HPDE6-E6E7 (cell line): ENCODE measurements at regions not wholly inside any gene's neighbourhood (a gene's known extent, or its start where the extent isn't known, plus 50 kb on each side); places are given as distances from the start of the nearest gene placed in this dataset.

Experiments used
- DNase-seq: peaks from one replicate; pipeline ENCODE4 v3.0.0; 2011; ENCODE audit warnings: missing footprints; ENCODE audit errors: extremely low spot score

DNA sequence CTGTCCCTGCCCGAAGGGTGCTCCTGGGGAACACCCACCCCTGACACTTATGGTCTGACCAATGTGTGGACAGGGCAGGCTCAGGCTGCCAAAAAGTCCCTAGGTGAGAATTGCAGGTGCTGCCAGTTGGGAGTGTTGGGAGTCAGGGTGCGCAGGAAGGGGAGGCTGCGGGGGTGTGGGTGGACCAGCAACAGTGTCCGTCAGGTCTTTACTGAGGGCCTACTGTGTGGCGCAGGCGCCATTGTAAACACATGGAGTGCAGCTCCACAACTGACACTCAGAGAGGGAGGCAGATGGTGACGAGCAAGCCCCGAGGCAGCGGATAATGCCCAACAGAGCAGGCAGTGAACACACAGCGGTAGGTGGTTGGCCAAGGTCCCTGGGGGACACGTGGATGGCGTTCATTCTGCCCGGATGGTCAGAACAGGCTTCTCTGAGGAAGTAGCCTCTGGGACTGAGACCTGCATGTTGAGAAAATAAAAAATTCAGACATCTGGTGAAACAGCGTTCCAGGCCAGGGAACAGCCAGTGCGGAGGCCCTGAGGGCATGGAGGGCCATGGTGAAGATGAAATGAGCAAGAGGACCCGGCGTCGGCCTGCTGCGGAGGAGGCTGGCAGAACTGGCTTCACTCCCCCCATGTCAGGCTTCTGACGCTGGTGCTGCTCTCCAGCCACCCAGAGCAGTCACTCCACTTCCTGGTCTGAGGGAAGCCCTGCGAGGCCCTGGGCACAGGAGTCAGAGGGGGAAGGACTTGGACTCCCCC, 136.2 kb upstream of the ZBTB40 start:
- DNase-seq, result no peak

DNA sequence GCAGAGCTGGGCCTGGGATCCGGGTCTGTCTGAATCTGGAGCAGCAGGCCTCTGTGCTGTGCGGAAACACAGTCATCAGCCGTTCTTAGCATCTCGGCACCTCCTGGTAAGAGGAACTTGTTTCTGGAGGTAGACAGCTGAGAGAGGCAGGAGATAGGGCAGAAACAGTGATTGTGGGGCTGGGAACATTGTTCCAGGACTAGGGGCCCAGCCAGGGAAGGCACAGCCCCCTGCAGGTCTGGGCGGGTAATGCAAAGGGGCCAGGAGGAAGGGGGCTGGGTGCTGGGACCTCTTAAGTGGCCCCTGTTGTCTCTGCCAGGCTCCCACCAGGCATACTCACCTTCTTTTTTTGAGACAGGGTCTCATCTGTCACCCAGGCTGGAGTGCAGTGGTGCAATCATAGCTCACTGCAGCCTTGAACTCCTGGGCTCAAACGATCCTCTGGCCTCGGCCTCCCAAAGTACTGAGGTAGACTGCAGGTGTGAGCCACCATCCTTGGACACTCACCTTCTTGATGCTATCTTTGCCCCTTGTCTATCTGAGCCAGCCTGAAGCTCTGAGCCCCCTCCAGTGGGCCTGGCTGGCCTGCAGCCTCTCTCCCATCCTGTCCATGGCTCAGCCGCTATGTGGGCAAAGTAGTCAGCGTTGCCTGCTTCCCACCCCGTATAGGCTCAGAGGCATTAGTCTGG, 134.3 kb upstream of the ZBTB40 start:
- no peak for DNase-seq

DNA sequence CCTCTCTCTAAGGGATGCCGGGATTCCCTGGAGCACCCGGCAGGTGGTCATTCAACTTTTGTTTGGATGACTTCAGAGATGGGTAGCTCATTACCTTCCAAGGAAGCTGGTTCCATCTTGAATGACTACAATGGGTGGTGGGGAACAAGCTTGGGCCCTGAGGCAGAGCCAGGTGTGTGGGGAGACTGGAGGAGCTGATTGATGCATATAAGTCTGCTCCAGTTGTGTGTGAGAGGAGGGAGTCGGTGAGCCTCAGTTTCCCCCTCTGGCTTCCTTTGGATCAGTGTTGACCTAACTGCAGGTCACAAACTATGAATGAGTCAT, 133.8 kb upstream of the ZBTB40 start:
- no peak for DNase-seq

DNA sequence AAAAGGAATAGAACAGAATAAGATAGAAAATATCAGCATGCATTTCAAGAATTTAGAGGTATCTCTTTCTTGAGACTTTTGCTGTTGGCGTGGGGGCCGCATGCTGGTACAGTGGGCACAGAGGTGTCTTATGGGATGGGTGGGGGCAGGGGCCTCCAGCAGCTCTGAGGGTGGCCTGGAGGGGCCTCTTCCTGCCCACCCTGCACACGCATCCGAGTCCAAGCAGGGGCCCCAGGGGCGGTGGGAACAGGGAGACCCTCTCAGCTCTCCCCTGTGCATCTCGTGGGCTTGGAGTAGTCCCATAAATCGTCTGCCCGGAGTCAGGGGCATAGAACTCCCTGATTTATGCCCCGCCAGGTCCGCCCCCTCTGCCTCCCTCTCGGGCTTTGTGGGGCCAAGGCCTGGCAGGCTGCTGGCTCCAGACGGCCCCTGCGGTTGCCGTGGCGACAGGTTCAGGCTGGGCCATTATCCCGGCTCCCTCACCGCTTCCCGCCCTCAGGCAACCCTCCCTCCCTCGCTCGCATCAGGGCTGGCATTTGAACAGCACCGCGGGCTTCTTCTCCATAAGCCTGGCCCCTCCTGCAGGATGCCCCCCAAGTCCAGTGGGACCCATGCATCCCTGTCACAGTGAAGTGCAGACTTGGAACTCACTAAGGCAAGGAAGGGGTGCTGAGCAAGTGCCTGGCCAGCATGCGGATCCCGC, 133.2 kb upstream of the ZBTB40 start:
- no peak for DNase-seq

DNA sequence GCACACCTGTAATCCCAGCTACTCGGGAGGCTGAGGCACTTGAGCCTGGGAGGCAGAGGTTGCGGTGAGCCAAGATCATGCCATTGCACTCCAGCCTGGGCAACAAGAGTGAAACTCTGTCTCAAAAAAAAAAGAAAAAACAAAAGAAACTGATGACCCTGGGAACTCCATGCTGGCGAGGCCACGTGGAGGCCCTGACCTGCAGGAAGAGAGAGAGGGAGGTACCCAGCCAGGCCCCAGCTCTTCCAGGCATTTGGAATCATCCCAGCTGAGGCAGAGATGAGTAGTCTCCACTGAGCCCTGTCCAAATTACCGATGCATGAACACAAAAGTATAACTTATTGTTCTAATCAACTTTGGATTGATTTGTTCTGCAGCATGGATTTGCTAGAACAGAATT, 132.0 kb upstream of the ZBTB40 start:
- no peak for DNase-seq

DNA sequence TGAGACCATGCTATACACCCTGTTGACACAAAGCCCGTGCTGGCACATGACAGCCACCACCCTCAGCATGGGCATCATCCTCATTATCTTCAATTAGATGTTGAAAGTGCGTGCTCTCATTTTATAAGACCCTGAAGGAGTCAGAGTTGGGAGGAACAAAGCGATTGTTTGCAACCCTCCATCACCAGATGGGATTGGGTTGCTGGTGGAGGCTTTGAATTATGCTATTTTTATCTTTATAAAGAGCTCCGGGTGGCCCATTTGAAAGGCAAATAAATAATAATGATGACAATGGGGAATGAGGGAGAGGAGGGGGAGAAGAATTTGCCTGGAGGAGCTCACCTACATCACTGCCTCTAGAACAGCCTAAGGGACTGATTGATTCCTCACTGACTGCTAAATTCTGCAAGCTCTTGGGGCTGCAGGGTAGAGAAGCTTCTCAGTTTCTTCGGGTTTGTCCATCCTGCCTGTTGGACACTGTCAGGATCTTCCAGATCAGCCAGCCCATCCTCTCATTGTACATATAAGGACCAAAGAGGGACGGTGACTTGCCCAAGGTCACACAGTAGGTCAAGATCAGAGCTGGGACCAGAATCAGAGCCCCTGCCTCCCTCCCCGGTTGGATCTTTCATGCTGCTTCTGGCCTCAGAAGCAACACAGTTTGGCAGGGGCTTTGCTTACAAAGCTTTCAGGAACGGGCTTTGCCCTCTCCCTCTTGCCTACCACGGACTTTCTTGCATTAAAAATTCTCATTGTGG, 130.9 kb upstream of the ZBTB40 start:
- no peak for DNase-seq

DNA sequence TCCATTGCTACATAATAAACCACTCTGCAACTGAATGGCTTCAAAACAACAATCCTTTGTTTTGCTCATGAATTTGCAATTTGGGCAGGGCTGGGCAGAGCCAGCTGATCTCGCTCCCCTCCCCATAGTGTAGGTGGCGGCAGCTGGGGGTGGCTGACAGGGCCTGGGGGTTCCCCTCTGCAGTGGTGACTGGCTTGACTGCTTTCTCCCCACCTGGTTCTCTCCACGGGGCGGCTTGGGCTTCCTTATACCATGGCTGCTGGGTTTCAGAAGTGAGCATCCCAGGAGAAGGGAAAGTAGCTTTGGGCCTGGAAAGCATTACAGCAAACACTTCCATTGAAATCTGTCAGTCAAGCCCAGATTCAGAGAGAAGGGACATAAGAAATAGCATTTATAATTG, 129.7 kb upstream of the ZBTB40 start:
- no peak for DNase-seq

DNA sequence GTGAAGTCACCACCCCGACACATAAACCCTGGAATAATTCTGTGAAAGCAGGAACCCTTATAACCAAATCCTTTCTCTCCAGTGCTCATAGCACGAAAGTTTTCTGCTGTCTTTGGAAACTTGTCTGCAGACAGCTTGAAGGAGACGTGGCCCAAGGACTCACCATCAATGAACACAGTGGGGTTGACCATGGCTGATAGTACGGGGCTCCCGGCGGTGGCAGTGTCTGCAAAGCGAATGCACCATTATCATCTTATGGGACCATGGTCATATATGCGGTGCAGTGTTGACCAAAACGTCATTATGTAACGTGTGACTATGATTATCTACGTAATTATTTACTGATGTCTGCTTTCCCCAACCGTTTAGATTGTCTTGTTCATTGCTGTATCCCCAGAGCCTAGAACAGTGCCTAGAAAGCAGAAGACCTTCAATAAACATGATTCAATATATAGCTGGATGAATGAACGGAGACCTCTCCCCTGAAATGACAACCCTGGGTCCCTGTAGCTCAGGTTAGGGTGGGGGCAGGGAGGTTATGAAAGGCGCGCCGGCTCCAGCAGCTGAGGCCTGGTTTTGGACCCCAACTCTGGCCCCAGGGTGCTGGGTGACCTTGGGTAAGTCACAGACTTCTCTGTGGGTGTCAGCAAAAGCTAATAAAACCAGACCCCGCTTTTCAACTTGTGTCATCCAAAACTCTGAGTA, 128.4 kb upstream of the ZBTB40 start:
- no peak for DNase-seq

DNA sequence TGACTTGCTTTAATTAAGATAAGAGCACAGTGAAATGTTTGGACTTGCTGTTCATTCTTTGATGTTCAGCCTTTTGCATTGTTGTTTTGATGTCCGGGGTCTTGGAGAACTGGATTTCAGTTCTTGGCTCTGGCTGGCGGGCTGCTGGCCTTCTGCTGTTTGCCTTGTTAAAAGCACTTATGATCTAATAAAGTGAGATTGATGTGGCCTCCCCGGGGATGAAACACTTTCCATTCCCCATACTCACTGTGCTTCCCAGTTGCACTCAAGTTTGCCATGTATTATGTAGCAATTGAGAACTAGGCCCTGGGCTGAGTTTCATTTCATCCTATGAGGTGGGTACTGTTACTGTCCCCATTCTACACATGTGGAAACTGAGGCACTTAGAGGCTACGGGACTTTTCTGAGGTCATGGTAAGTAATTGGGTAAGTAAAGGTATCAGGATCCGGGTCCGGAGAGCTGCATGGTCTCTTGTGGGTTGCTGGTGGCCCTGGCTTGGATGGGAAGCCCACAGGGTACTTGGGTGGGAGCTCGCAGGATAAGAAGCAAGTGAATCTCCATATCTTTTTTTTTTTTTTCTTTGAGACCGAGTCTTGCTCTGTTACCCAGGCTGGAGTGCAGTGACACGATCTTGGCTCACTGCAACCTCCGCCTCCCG, 127.7 kb upstream of the ZBTB40 start:
- no peak for DNase-seq

DNA sequence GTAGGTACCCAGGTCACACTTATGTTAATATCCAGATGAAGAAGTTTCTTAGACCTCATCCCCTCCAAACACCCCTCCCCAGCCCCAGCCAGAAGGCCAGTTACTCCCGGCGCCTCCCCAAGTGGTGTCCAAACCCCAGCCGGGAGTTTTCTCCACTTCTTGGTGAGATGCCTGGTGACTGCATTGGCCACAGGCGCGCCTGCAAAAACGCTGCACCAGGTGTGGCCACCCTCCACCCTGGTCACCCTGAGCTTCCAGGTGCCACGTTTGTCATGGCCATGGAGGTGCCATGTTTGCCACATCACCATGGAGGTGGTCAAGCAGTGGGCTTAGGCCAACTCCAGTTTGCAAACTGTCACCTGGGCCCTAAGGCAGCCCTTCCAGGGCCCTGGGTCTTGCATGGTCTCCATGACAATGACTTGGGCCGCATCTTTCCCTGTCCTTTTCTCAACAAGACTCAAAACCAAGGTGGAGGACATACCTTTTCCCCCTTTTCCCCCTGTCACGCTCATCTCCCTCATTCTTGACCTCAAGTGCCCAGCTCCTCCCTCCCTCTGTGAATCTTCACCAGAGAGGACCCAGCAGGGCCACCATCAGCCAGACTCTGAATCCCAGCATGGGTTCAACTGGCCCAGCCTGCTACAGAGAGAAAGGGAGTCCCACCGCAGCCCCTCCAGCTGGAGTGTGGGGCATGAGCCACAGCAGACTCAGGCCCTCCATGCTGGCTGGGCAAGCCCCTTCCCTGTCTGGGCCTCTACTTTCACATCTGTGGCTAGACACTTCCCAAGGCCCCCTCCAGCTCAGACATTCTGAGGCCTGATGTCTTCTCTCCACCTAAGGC, 125.9 kb upstream of the ZBTB40 start:
- DNase-seq, result no peak

DNA sequence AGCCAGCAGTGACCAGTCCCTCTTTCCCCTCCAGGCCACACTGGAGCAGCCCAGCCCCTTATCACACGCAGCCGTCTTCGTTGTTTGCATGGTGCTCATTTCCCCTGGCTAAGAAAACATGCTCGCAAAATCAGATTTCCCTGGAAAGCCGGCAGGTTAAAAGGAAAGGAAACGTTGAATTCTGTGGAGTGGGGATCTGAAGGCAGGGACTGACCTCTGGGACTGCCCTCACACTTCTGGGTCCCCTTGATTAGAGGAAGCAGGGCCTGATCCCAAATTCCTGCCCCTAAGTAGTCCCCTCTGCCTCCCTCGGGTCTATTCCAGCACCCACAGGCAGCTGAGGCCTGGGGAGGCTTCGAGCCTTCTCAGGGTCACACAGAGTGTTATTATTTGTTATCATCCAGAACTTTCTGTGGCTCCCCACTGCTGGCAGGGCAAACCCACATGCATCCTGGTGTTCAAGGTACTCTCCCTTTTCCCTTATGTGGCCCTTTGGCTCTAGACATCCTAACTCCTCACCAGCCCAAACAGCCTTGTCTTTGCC, 125.2 kb upstream of the ZBTB40 start:
- no peak for DNase-seq

DNA sequence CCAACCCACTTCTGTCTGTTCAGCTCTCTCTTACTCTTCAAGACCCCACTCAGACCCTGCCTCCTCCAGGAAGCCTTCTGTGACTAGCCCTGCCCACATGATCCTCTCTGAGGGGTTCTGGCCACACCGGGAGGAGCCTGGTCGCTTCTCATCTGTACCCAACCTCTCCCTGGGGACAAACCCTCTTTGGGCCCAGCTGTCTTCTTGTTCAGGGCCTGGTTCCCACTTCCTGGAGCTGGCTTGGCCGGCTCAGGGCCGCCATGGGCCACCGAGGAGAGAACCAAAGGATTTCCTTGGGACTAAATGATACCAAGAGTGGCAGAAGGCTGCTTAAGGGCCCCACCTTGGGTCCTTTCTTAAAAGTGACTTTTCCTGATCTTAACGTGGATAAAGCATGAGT, 124.7 kb upstream of the ZBTB40 start:
- no peak for DNase-seq

DNA sequence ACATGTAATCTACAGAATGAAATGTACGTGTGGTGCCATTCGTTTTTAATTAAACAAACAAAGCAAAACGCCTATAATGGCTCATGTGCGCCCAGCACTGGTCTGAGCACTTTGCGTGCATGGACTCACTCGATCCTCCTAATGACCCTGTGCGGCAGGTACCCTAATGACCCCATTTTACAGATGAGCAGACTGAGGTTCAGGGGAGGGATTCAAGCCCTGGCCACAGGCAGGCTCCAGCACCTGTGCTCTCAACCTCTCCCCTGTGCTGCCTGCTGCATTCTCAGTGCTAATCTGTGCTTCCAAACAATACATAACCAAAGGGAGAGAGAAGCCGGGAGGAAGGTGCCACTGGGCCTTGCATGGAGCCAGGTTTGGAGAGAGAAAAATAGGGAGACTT, 124.2 kb upstream of the ZBTB40 start:
- no peak for DNase-seq

DNA sequence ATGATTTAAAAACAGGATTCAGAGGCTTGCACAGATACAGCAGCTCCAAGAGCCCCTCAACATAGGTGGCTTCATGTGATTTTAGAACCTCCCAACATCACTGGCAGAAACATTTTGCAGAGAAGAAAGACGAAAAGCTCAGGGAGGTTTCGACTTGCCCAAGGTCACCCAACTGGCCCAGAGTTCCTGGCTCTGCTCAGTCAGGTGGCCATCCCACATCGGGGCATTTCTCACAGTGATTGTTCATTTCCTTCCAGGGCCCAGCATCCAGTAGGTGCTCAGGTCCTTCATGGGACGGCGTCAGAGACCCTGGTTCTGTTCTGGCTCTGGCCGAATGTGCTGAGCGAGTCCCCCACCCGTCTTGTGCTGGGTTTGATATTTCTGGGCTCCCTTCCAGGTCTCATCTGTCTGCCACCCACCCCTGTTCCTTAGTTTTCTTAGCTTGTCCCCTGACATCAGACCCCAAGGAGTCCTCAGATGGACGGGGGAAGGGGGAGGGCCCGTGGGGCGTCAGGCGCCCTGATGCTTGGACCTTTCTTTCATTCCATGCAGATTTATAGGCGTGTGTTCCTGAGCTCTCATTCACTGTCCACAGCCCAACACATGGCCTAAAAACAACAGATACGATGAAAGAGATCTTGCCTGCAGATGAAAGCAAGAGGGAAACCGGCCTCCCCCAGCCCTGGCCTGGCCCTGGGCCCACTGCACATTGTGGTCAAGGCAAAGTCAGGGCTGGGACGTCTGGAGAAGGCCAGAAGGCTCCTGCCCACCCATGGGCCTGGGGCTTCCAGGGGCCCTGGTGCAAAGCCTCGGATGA, 123.1 kb upstream of the ZBTB40 start:
- DNase-seq, result no peak

DNA sequence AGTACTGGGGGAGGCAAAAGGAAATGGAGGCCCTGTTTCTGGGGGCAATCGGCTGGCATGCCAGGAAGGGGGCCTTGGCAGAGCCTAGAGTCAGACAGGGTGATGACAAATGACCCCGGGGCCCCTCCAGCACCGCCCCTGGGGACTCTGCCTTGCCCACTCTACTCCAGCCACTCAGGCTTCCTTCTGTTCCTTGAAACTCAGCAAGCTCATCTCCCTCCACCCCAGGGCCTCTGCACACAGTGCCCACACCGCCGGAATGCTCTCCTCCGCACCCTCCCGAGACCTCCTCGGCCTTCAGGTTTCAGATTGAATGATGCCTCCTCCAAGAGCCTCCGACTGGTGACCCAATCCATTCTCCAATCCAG, 122.5 kb upstream of the ZBTB40 start:
- DNase-seq, result no peak

DNA sequence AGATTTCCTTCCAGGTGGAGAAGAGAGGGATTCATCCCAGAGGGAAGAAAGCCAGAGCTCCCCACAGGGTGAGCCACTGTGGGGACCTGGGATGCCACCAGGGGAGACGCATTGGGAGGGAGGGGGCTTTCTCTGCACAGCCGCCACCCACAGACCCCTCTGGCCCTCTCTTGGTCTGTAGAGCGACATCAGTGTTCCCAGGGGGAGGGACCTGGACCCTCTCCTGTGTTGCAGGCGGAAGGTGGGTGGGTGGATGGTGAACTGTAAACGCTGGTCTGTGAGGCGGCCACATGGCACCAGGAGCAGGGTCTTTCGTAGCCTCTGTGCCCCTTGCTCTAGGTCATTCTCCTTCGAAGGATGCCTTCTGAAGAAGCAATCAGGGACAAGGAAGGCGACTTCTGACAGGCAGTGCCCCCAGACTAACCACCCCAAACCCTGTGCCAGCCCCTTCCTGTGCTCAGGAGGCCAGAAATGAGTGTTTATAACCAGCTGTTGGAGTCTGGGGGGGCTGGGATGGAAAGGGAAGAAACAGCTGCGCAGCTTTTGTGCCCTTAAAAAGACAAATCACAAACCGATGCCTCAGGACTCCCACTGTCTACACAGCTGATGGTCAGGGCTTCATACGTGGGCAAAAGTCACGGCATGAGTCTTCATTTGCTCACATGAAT, 121.4 kb upstream of the ZBTB40 start:
- no peak for DNase-seq

DNA sequence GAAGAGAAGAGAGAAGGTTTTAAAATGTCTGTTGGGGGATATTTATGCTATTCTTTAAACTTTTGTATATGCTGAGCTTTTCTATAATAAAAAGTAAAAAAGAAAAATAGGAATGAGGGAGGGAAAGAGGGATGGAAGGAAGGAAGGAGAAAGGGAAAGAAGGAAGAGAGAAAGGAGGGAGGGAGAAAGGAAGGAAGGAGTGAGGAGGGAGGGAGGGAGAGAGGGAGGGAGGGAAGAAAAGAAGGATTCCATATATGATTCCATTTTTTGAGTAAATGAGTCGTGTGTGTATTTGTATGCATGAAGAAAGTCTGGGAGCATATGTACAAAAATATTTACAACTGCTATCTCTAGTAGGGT, 120.9 kb upstream of the ZBTB40 start:
- no peak for DNase-seq

DNA sequence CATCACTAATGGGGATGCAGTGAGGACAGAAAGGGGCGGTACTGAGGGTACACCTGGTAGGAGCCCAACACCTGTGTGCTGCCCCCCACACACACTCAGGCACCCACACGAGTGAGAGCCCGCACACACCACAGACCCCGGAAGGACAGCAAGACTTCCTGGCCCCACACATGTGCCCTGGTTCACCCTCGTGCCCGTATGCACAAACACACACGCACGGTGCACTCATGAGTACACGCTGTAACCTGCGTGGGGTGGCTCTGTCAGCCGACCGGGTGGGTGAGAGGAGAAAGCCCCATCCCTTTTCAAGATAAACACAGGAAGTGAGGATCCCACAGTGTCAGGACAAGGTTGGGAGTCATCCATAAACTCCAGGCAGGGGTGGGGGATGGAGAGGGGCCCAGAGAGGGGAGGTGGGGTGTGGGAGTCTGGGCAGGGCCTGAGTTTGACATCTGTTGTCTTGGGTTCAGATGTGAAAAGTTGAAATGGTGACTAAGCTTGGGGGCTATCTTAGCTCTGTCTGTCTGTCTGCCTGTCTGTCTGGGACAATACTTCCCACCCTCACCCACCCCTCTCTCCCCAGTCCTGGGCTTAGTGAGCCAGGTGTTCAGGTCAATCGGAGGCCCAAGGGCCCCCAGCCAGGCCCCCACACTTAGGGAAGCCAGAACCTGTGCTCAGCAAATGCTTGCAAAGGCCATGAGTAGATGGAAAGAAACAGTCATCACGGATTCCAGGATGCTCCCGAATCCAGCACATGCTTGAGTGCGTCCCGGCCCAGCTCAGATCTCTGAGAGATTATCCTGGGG, 119.8 kb upstream of the ZBTB40 start:
- DNase-seq, result no peak
